SJCRH30 (cell line): ENCODE measurements at regions not wholly inside any gene's neighbourhood (a gene's known extent, or its start where the extent isn't known, plus 50 kb on each side); places are given as distances from the start of the nearest gene placed in this dataset.

Source experiments
- DNase-seq, 2 experiments: peaks; one replicate each; pipeline ENCODE4 v3.0.0-alpha.2; 2015 to 2020
- H3K27ac ChIP-seq: fragments of 250-450 bp; sonication (Bioruptor Pico); 2 replicates; pipeline ENCODE4 v1.5.1; 2020; ENCODE audit warnings: mild to moderate bottlenecking, moderate library complexity
- H3K27me3 ChIP-seq: fragments of 250-450 bp; sonication (Bioruptor Pico); 2 replicates; pipeline ENCODE4 v1.5.1; 2020; ENCODE audit warnings: mild to moderate bottlenecking, moderate library complexity
- H3K36me3 ChIP-seq: fragments of 250-450 bp; sonication (Bioruptor Pico); 2 replicates; pipeline ENCODE4 v1.5.1; 2020; ENCODE audit warnings: mild to moderate bottlenecking, moderate library complexity
- H3K4me1 ChIP-seq: fragments of 250-450 bp; sonication (Bioruptor Pico); 2 replicates; pipeline ENCODE4 v1.5.1; 2020; ENCODE audit warnings: mild to moderate bottlenecking, moderate library complexity
- H3K4me3 ChIP-seq: fragments of 250-450 bp; sonication (Bioruptor Pico); 2 replicates; pipeline ENCODE4 v1.5.1; 2020; ENCODE audit warnings: mild to moderate bottlenecking, moderate library complexity
- H3K9me3 ChIP-seq: fragments of 250-450 bp; sonication (Bioruptor Pico); replicated peaks from 2 replicates; pipeline ENCODE4 v1.5.1; 2020; ENCODE audit warnings: mild to moderate bottlenecking, moderate library complexity

GRCh38 chr13:107205318-107206104 is 637.6 kb upstream of the ARGLU1 start:
- Histone ChIP-seq H3K4me3 (no peak overlapping the region), H3K27me3 (no peaks in the 10 kb centered on the region; the same call in 1 of the 2 replicates), H3K9me3 (no peaks in the 10 kb centered on the region), H3K27ac (no peak overlapping the region), H3K36me3 (no peaks in the 10 kb centered on the region), H3K4me1 (0 out of 2 replicates have a peak, but pooled peaks cover 7% of the 10 kb centered on the region)
- peak; percentile 43 to 69 for DNase-seq

- H3K36me3 ChIP-seq, result no peaks in the 10 kb centered on the region
- peak in 1 of 2 experiments; percentile 29 for DNase-seq
- H3K9me3 ChIP-seq, result no peaks in the 10 kb centered on the region
- H3K4me1 ChIP-seq, result no peaks in the 10 kb centered on the region
- no peak overlapping the region for H3K27ac ChIP-seq
- H3K27me3 ChIP-seq, result no peaks in the 10 kb centered on the region
- no peak overlapping the region for H3K4me3 ChIP-seq
Observed at GRCh38 chr13:107203146-107203847, 635.4 kb upstream of the ARGLU1 start.

GRCh38 chr13:107202371-107203023 is 634.6 kb upstream of the ARGLU1 start:
- Histone ChIP-seq H3K27me3 (no peaks in the 10 kb centered on the region), H3K36me3 (no peaks in the 10 kb centered on the region), H3K4me3 (no peak overlapping the region), H3K4me1 (no peaks in the 10 kb centered on the region), H3K27ac (no peak overlapping the region), H3K9me3 (no peaks in the 10 kb centered on the region)
- DNase-seq, result peak in 1 of 2 experiments; percentile 14

- no peak overlapping the region for H3K4me3 ChIP-seq
- no peaks in the 10 kb centered on the region for H3K27me3 ChIP-seq
- no peaks in the 10 kb centered on the region for H3K9me3 ChIP-seq
- H3K36me3 ChIP-seq, result no peaks in the 10 kb centered on the region
- no peaks in the 10 kb centered on the region for H3K4me1 ChIP-seq
- H3K27ac ChIP-seq, result no peak overlapping the region
- DNase-seq, result no peak
Observed at GRCh38 chr13:107200491-107200890, 632.6 kb upstream of the ARGLU1 start.

- Histone ChIP-seq H3K4me3 (no peak overlapping the region), H3K27me3 (no peaks in the 10 kb centered on the region), H3K36me3 (no peaks in the 10 kb centered on the region), H3K9me3 (no peaks in the 10 kb centered on the region), H3K4me1 (no peaks in the 10 kb centered on the region), H3K27ac (no peak overlapping the region)
- DNase-seq, result no peak
Observed at GRCh38 chr13:107192289-107192688, 624.4 kb upstream of the ARGLU1 start.

GRCh38 chr13:107190065-107190464 is 622.1 kb upstream of the ARGLU1 start:
- no peak for DNase-seq
- no peaks in the 10 kb centered on the region for H3K36me3 ChIP-seq
- no peak overlapping the region for H3K27ac ChIP-seq
- no peak overlapping the region for H3K4me3 ChIP-seq
- H3K9me3 ChIP-seq, result no peaks in the 10 kb centered on the region
- no peaks in the 10 kb centered on the region for H3K4me1 ChIP-seq
- H3K27me3 ChIP-seq, result no peaks in the 10 kb centered on the region

GRCh38 chr13:107185889-107186288 is 618.0 kb upstream of the ARGLU1 start:
- Histone ChIP-seq H3K4me1 (no peaks in the 10 kb centered on the region), H3K27me3 (no peaks in the 10 kb centered on the region), H3K4me3 (no peak overlapping the region), H3K9me3 (no peaks in the 10 kb centered on the region), H3K27ac (no peak overlapping the region), H3K36me3 (no peaks in the 10 kb centered on the region)
- DNase-seq, result no peak

GRCh38 chr13:107170270-107170931 is 602.5 kb upstream of the ARGLU1 start:
- no peaks in the 10 kb centered on the region for H3K36me3 ChIP-seq
- H3K9me3 ChIP-seq, result 0 out of 2 replicates have a peak, but pooled peaks cover 3% of the 10 kb centered on the region
- H3K27ac ChIP-seq, result peak overlapping the region; percentile 55
- H3K4me1 ChIP-seq, result no peaks in the 10 kb centered on the region
- H3K27me3 ChIP-seq, result no peaks in the 10 kb centered on the region
- peak overlapping the region; percentile 51 for H3K4me3 ChIP-seq
- peak; percentile 73 to 84 for DNase-seq

- Histone ChIP-seq H3K27me3 (no peaks in the 10 kb centered on the region), H3K27ac (no peak overlapping the region), H3K4me3 (no peak overlapping the region), H3K36me3 (no peaks in the 10 kb centered on the region), H3K9me3 (no peaks in the 10 kb centered on the region), H3K4me1 (no peaks in the 10 kb centered on the region)
- DNase-seq, result no peak
Observed at GRCh38 chr13:107157271-107157670, 589.3 kb upstream of the ARGLU1 start.

- H3K27me3 ChIP-seq, result no peaks in the 10 kb centered on the region
- H3K4me3 ChIP-seq, result no peak overlapping the region
- no peaks in the 10 kb centered on the region for H3K9me3 ChIP-seq
- no peaks in the 10 kb centered on the region for H3K36me3 ChIP-seq
- DNase-seq, result peak in 1 of 2 experiments; percentile 17
- H3K4me1 ChIP-seq, result no peaks in the 10 kb centered on the region
- no peak overlapping the region for H3K27ac ChIP-seq
Observed at GRCh38 chr13:107144432-107144831, 576.5 kb upstream of the ARGLU1 start.

GRCh38 chr13:107141767-107142166 is 573.8 kb upstream of the ARGLU1 start:
- Histone ChIP-seq H3K27me3 (no peaks in the 10 kb centered on the region), H3K27ac (no peak overlapping the region), H3K36me3 (no peaks in the 10 kb centered on the region), H3K4me1 (no peaks in the 10 kb centered on the region), H3K9me3 (no peaks in the 10 kb centered on the region), H3K4me3 (no peak overlapping the region)
- DNase-seq, result no peak

GRCh38 chr13:107139006-107139405 is 571.1 kb upstream of the ARGLU1 start:
- no peak overlapping the region for H3K27ac ChIP-seq
- no peaks in the 10 kb centered on the region for H3K36me3 ChIP-seq
- H3K4me1 ChIP-seq, result no peaks in the 10 kb centered on the region
- no peak for DNase-seq
- no peaks in the 10 kb centered on the region for H3K27me3 ChIP-seq
- no peak overlapping the region for H3K4me3 ChIP-seq
- no peaks in the 10 kb centered on the region for H3K9me3 ChIP-seq

- H3K4me3 ChIP-seq, result no peak overlapping the region
- H3K36me3 ChIP-seq, result no peaks in the 10 kb centered on the region
- H3K4me1 ChIP-seq, result no peaks in the 10 kb centered on the region
- no peak overlapping the region for H3K27ac ChIP-seq
- H3K27me3 ChIP-seq, result no peaks in the 10 kb centered on the region
- H3K9me3 ChIP-seq, result no peaks in the 10 kb centered on the region
- DNase-seq, result peak in 1 of 2 experiments; percentile 15
Observed at GRCh38 chr13:107138486-107138885, 570.5 kb upstream of the ARGLU1 start.

- Histone ChIP-seq H3K36me3 (no peaks in the 10 kb centered on the region), H3K4me3 (no peak overlapping the region), H3K4me1 (no peaks in the 10 kb centered on the region), H3K27me3 (no peaks in the 10 kb centered on the region), H3K27ac (no peak overlapping the region), H3K9me3 (no peaks in the 10 kb centered on the region)
- no peak for DNase-seq
Observed at GRCh38 chr13:107133950-107134349, 566.0 kb upstream of the ARGLU1 start.

GRCh38 chr13:107130566-107130965 is 562.6 kb upstream of the ARGLU1 start:
- H3K4me3 ChIP-seq, result no peak overlapping the region
- DNase-seq, result no peak
- no peak overlapping the region for H3K27ac ChIP-seq
- H3K36me3 ChIP-seq, result no peaks in the 10 kb centered on the region
- no peaks in the 10 kb centered on the region for H3K9me3 ChIP-seq
- H3K27me3 ChIP-seq, result no peaks in the 10 kb centered on the region
- H3K4me1 ChIP-seq, result no peaks in the 10 kb centered on the region
